Karpas-422 (cell line): ENCODE measurements at regions not wholly inside any gene's neighbourhood (a gene's known extent, or its start where the extent isn't known, plus 50 kb on each side); places are given as distances from the start of the nearest gene placed in this dataset.

Experiments
- DNase-seq: peaks from one replicate; pipeline ENCODE4 v3.0.0-alpha.2; 2015
- H2AFZ ChIP-seq: fragments of 200-600 bp; sonication (generic); 2 replicates; pipeline ENCODE4 v1.6.1; 2014; ENCODE audit warnings: antibody characterized with exemption, low read length, mixed read lengths
- H3K27ac ChIP-seq: fragments of 200-600 bp; sonication (generic); 2 replicates; pipeline ENCODE4 v1.5.1; 2014; ENCODE audit warnings: mild to moderate bottlenecking, low read length, moderate library complexity
- H3K27me3 ChIP-seq: fragments of 200-600 bp; sonication (generic); 2 replicates; pipeline ENCODE4 v1.6.1; 2014; ENCODE audit warnings: low read length, mixed read lengths
- H3K36me3 ChIP-seq: fragments of 200-600 bp; sonication (generic); 2 replicates; pipeline ENCODE4 v1.6.1; 2014; ENCODE audit warnings: low read length, mixed read lengths; ENCODE audit not compliant: insufficient read depth
- H3K4me1 ChIP-seq: fragments of 200-600 bp; sonication (generic); 2 replicates; pipeline ENCODE4 v1.6.1; 2014; ENCODE audit warnings: mild to moderate bottlenecking, low read length, mixed read lengths
- H3K4me2 ChIP-seq: fragments of 200-600 bp; sonication (generic); 2 replicates; pipeline ENCODE4 v1.6.1; 2014; ENCODE audit warnings: low read length, low read depth, mild to moderate bottlenecking; ENCODE audit not compliant: poor library complexity, severe bottlenecking
- H3K4me3 ChIP-seq: fragments of 200-600 bp; sonication (generic); 2 replicates; pipeline ENCODE4 v1.5.1; 2014; ENCODE audit warnings: mild to moderate bottlenecking, antibody characterized with exemption, low read length, mixed read lengths
- H3K79me2 ChIP-seq: fragments of 200-600 bp; sonication (generic); 2 replicates; pipeline ENCODE4 v1.6.1; 2014; ENCODE audit warnings: mild to moderate bottlenecking, low read length, mixed read lengths
- H3K9ac ChIP-seq: fragments of 200-600 bp; sonication (generic); 2 replicates; pipeline ENCODE4 v1.6.0; 2014; ENCODE audit warnings: low read length
- H3K9me2 ChIP-seq: fragments of 200-600 bp; sonication (generic), shearing (Covaris generic); replicated peaks from 2 replicates; pipeline ENCODE4 v1.6.0; 2014; ENCODE audit warnings: mild to moderate bottlenecking, low read length, moderate library complexity; ENCODE audit not compliant: insufficient read depth
- H3K9me3 ChIP-seq: fragments of 300-700, 200-600 bp; sonication (generic); 2 replicates; pipeline ENCODE4 v1.6.1; 2014; ENCODE audit warnings: low read length, mixed read lengths
- H4K20me1 ChIP-seq: fragments of 200-600 bp; sonication (generic); 2 replicates; pipeline ENCODE4 v1.6.1; 2014; ENCODE audit warnings: mild to moderate bottlenecking, antibody characterized with exemption, low read length, low read depth; ENCODE audit not compliant: insufficient read depth

- no peak overlapping the region for H2AFZ ChIP-seq
- no peak for DNase-seq
- no peaks in the 10 kb centered on the region for H3K27me3 ChIP-seq
- H3K79me2 ChIP-seq = no peaks in the 10 kb centered on the region
- H3K4me2 ChIP-seq = no peak overlapping the region
- H3K9me3 ChIP-seq = no peaks in the 10 kb centered on the region
- no peaks in the 10 kb centered on the region for H4K20me1 ChIP-seq
- peaks cover 18% of the 10 kb centered on the region for H3K4me1 ChIP-seq
- no peaks in the 10 kb centered on the region for H3K36me3 ChIP-seq
- H3K27ac ChIP-seq = no peak overlapping the region
- no peaks in the 10 kb centered on the region for H3K9me2 ChIP-seq
- H3K9ac ChIP-seq = no peak overlapping the region
- H3K4me3 ChIP-seq = no peak overlapping the region
Measured at GRCh38 chr3:150035910-150036612, 65.4 kb upstream of the PFN2 start.

DNA sequence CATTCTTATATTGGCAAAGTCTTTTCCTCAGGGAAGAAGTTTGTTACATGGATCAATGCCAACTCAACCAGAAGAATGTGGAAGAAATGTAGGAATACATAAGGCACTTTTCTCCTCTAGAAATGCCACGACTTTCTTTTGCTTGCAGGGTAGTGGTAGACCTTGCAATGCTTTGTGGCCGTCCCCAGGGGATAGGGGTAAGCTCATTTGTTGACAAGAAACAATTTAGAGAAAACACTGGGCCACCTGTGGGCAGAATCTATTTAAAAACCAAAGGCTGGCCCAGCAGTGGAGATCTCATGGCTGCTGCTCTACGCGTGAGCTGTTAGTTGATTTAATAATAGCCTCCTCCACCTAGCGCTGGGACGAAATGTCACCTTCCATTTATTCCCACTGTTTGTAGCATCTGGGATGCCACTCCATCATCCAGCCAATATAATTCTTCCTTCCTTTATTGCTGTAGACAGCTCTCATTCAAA lies 64.6 kb upstream of the PFN2 start:
- Histone ChIP-seq H3K36me3 (no peaks in the 10 kb centered on the region), H3K4me3 (no peak overlapping the region), H3K4me2 (no peak overlapping the region), H3K4me1 (peaks cover 18% of the 10 kb centered on the region), H3K27me3 (no peaks in the 10 kb centered on the region), H3K9me2 (no peaks in the 10 kb centered on the region), H3K27ac (no peak overlapping the region), H3K9me3 (no peaks in the 10 kb centered on the region), H3K79me2 (no peaks in the 10 kb centered on the region), H2AFZ (no peak overlapping the region), H3K9ac (no peak overlapping the region), H4K20me1 (no peaks in the 10 kb centered on the region)
- DNase-seq = no peak

GRCh38 chr3:150033721-150034120 lies 63.0 kb upstream of the PFN2 start:
- no peaks in the 10 kb centered on the region for H3K9me3 ChIP-seq
- H3K4me1 ChIP-seq = peaks cover 21% of the 10 kb centered on the region
- H3K27ac ChIP-seq = no peak overlapping the region
- H3K9me2 ChIP-seq = no peaks in the 10 kb centered on the region
- H3K27me3 ChIP-seq = no peaks in the 10 kb centered on the region
- no peaks in the 10 kb centered on the region for H3K36me3 ChIP-seq
- no peaks in the 10 kb centered on the region for H3K79me2 ChIP-seq
- H4K20me1 ChIP-seq = no peaks in the 10 kb centered on the region
- H3K4me3 ChIP-seq = no peak overlapping the region
- H2AFZ ChIP-seq = no peak overlapping the region
- H3K9ac ChIP-seq = no peak overlapping the region
- no peak for DNase-seq
- H3K4me2 ChIP-seq = peak overlapping the region; percentile 54

GRCh38 chr3:150030841-150031240 lies 60.1 kb upstream of the PFN2 start:
- H3K36me3 ChIP-seq = no peaks in the 10 kb centered on the region
- H3K9ac ChIP-seq = no peak overlapping the region
- H3K27ac ChIP-seq = no peak overlapping the region
- no peaks in the 10 kb centered on the region for H3K79me2 ChIP-seq
- no peak overlapping the region for H3K4me3 ChIP-seq
- no peak for DNase-seq
- H3K4me1 ChIP-seq = peaks cover 21% of the 10 kb centered on the region
- H3K27me3 ChIP-seq = no peaks in the 10 kb centered on the region
- H3K4me2 ChIP-seq = no peak overlapping the region
- no peaks in the 10 kb centered on the region for H3K9me2 ChIP-seq
- no peak overlapping the region for H2AFZ ChIP-seq
- no peaks in the 10 kb centered on the region for H4K20me1 ChIP-seq
- no peaks in the 10 kb centered on the region for H3K9me3 ChIP-seq

GRCh38 chr3:150023239-150023636 lies 52.5 kb upstream of the PFN2 start:
- no peak overlapping the region for H3K27ac ChIP-seq
- no peaks in the 10 kb centered on the region for H3K36me3 ChIP-seq
- H3K4me1 ChIP-seq = peaks cover 27% of the 10 kb centered on the region
- no peaks in the 10 kb centered on the region for H3K9me3 ChIP-seq
- no peaks in the 10 kb centered on the region for H3K79me2 ChIP-seq
- peak overlapping the region; percentile 49 for H3K4me2 ChIP-seq
- no peak overlapping the region for H2AFZ ChIP-seq
- no peaks in the 10 kb centered on the region for H4K20me1 ChIP-seq
- H3K27me3 ChIP-seq = no peaks in the 10 kb centered on the region
- no peak for DNase-seq
- H3K4me3 ChIP-seq = no peak overlapping the region
- no peaks in the 10 kb centered on the region for H3K9me2 ChIP-seq
- no peak overlapping the region for H3K9ac ChIP-seq

DNA sequence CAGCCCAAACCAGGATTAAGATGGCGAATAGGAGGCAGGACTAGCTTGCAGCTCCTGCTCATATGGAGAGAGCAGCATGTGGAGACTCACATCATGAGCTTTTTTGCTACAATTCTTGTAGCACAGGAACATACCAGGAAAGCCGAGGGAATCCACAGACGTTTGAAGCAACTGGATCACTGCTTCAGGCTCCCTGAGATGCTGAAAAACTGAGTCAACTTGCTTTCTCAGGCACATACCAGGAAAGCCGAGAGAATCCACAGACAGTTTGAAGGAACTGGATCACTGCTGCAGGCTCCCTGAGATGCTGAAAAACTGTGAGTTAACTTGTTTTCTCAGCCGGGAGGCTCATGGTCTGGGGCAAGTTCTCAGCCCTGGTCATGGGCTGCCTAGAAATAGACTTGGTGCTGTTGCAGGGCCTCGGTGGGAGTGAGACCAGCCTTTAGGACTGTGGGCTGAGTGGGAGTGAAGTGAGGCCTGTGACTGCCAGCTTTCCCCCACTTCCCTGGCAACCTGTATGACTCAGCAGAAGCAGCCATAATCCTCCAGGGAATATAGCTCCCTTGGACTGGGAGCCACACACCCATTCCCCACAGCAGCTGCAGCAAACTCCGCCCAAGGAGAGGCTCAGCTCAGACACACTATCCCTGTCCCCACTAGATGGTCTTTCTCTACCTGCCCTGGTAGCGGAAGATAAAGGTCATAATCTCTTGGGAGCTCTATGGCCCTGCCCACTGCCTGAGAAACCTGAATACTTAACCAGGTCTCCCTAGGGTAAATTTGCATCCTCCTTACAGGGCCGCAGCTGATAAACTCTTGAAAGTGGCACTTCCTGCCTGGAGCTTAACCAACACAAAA lies 51.9 kb upstream of the PFN2 start:
- Histone ChIP-seq H4K20me1 (no peaks in the 10 kb centered on the region), H3K4me3 (peak overlapping the region; percentile 34; the same call in 1 of the 2 replicates), H2AFZ (no peak overlapping the region; the same call in 1 of the 2 replicates), H3K4me2 (peak overlapping the region; percentile 49), H3K9ac (peak overlapping the region; percentile 39), H3K9me2 (no peaks in the 10 kb centered on the region), H3K27ac (no peak overlapping the region), H3K36me3 (no peaks in the 10 kb centered on the region), H3K4me1 (peaks cover 31% of the 10 kb centered on the region), H3K27me3 (no peaks in the 10 kb centered on the region), H3K9me3 (no peaks in the 10 kb centered on the region), H3K79me2 (no peaks in the 10 kb centered on the region)
- peak; percentile 82 for DNase-seq

DNA sequence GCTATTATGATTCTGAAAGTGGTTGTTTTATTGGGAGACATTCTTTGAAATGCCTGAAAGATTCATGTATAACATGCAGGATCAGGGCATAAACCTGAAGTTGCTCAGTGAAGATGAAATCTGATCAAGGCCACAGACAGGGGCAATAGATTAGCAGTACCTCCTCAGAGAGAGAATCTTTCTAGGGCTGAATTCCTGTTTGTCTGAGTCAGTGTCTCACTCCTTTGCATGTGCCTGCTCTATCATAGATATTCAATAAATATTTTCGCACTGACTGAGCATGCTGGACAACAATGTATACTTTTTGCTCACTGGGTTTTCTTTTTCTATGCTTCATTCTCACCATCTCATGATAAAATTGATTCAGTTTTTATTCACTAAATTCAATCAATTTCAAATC lies 49.8 kb upstream of the PFN2 start:
- no peaks in the 10 kb centered on the region for H4K20me1 ChIP-seq
- no peaks in the 10 kb centered on the region for H3K36me3 ChIP-seq
- no peak overlapping the region for H2AFZ ChIP-seq
- H3K4me2 ChIP-seq = no peak overlapping the region
- H3K9me3 ChIP-seq = no peaks in the 10 kb centered on the region
- no peak overlapping the region for H3K27ac ChIP-seq
- H3K4me3 ChIP-seq = no peak overlapping the region
- H3K9ac ChIP-seq = no peak overlapping the region
- H3K9me2 ChIP-seq = no peaks in the 10 kb centered on the region
- no peaks in the 10 kb centered on the region for H3K27me3 ChIP-seq
- no peak for DNase-seq
- peaks cover 31% of the 10 kb centered on the region for H3K4me1 ChIP-seq
- no peaks in the 10 kb centered on the region for H3K79me2 ChIP-seq
